ENCODE measurements at regions not wholly inside any gene's neighbourhood (a gene's known extent, or its start where the extent isn't known, plus 50 kb on each side); places are given as distances from the start of the nearest gene placed in this dataset.

DNA sequence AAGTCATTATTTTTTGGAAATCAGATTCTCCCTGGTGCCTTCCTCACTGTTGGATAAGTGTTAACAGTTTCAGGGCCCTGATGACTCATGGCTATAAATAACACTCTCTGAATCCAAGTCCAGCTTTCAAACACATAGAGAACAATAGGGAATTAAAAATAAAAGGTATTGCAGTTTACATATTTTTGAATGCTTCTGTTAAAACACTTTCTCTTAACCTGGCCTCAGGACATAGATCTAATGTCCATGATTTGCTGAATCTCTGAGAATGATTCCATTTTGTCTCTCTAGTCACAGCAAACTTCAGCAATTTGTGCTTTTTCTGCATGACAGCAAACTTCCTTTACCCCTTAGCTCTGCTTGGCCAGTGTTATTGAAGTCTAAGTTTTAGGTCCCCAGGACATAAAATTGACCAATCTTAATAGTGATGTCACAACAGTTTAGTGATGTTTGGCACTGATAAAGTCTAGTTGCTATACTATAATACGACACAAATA lies 1192.4 kb upstream of the CITED2 start:
- H3K27me3 ChIP-seq (replicated peaks; ENCODE audit: control insufficient read depth, insufficient read depth, low read length, poor library complexity, severe bottlenecking): no peaks in the 10 kb centered on the region
- no peak overlapping the region for H3K4me3 ChIP-seq (ENCODE audit: insufficient read depth, low read depth, low read length, poor library complexity, severe bottlenecking)
- H3K9me3 ChIP-seq (ENCODE audit: control insufficient read depth, low read length): no peaks in the 10 kb centered on the region
- DNase-seq: no peak
- no peaks in the 10 kb centered on the region for H3K36me3 ChIP-seq (ENCODE audit: control insufficient read depth, insufficient read depth, low read length)
- H3K4me1 ChIP-seq (ENCODE audit: control insufficient read depth, insufficient read depth, low read length, poor library complexity, severe bottlenecking): no peaks in the 10 kb centered on the region
- H3K27ac ChIP-seq (ENCODE audit: insufficient read depth, low read length, poor library complexity, severe bottlenecking): no peak overlapping the region

DNA sequence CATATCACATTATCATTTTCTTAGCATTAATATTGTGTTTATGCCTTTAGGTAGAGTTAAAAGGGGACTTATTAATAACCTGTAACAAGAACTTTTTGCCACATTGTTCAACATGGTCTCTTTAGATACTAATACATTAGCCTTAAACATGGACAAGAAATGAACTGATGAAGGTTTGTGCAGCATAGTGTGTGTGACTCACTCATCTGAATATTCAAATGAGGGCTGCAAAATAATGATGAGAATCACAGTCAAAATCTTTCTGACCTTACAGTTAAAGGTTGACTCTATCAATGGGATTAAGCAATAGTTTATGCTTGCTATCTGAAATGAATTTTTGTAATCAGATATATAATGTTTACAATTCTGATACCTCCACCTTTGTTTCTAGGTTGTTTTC lies 1189.3 kb upstream of the CITED2 start:
- Histone ChIP-seq H3K4me3 (ENCODE audit: insufficient read depth, low read depth, low read length, poor library complexity, severe bottlenecking) (no peak overlapping the region), H3K36me3 (ENCODE audit: control insufficient read depth, insufficient read depth, low read length) (no peaks in the 10 kb centered on the region), H3K27ac (ENCODE audit: insufficient read depth, low read length, poor library complexity, severe bottlenecking) (no peak overlapping the region), H3K4me1 (ENCODE audit: control insufficient read depth, insufficient read depth, low read length, poor library complexity, severe bottlenecking) (no peaks in the 10 kb centered on the region), H3K27me3 (replicated peaks; ENCODE audit: control insufficient read depth, insufficient read depth, low read length, poor library complexity, severe bottlenecking) (no peaks in the 10 kb centered on the region), H3K9me3 (ENCODE audit: control insufficient read depth, low read length) (no peaks in the 10 kb centered on the region)
- DNase-seq: no peak

DNA sequence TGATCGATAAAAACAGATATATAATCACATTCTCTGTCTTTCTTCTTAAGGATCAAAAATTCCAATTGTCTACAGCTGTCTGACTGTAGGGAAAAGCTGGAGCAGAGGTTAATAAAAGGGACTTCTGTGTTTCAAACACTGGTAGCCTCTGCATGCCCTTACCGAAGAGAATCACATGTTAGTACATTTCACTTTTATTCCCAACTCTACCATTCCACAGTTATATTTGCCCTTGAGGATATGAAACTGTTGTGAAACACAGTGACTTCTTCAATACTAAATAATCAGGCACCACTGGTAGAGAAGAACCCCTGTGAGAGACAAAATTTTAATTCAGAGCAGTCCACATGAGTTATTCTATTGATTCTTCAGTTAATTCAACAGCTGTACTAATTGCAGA lies 1187.3 kb upstream of the CITED2 start:
- H3K4me3 ChIP-seq (ENCODE audit: insufficient read depth, low read depth, low read length, poor library complexity, severe bottlenecking): no peak overlapping the region
- no peak overlapping the region for H3K27ac ChIP-seq (ENCODE audit: insufficient read depth, low read length, poor library complexity, severe bottlenecking)
- H3K36me3 ChIP-seq (ENCODE audit: control insufficient read depth, insufficient read depth, low read length): no peaks in the 10 kb centered on the region
- no peak for DNase-seq
- no peaks in the 10 kb centered on the region for H3K9me3 ChIP-seq (ENCODE audit: control insufficient read depth, low read length)
- no peaks in the 10 kb centered on the region for H3K27me3 ChIP-seq (replicated peaks; ENCODE audit: control insufficient read depth, insufficient read depth, low read length, poor library complexity, severe bottlenecking)
- H3K4me1 ChIP-seq (ENCODE audit: control insufficient read depth, insufficient read depth, low read length, poor library complexity, severe bottlenecking): no peaks in the 10 kb centered on the region

DNA sequence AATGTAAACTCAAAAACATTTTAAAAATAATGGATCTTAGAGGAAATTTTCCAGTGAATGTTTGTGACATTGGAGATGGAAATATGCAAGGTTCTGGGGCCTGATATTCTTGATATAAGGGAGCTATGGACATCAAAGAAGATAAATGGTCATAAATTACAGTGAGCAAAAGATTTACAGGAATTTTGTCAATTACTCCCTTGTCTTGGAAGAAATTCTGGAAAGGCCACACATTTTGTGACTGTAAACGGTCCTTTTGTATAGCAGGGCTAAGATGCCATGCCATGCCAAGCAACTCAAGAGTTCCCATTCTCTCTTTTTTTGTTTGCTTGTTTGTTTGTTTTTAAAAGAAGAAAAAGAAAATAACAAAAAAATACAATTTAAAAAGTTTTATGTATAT lies 1186.2 kb upstream of the CITED2 start:
- H3K4me3 ChIP-seq (ENCODE audit: insufficient read depth, low read depth, low read length, poor library complexity, severe bottlenecking): no peak overlapping the region
- H3K36me3 ChIP-seq (ENCODE audit: control insufficient read depth, insufficient read depth, low read length): no peaks in the 10 kb centered on the region
- no peaks in the 10 kb centered on the region for H3K27me3 ChIP-seq (replicated peaks; ENCODE audit: control insufficient read depth, insufficient read depth, low read length, poor library complexity, severe bottlenecking)
- no peak for DNase-seq
- no peak overlapping the region for H3K27ac ChIP-seq (ENCODE audit: insufficient read depth, low read length, poor library complexity, severe bottlenecking)
- H3K4me1 ChIP-seq (ENCODE audit: control insufficient read depth, insufficient read depth, low read length, poor library complexity, severe bottlenecking): no peaks in the 10 kb centered on the region
- H3K9me3 ChIP-seq (ENCODE audit: control insufficient read depth, low read length): no peaks in the 10 kb centered on the region

DNA sequence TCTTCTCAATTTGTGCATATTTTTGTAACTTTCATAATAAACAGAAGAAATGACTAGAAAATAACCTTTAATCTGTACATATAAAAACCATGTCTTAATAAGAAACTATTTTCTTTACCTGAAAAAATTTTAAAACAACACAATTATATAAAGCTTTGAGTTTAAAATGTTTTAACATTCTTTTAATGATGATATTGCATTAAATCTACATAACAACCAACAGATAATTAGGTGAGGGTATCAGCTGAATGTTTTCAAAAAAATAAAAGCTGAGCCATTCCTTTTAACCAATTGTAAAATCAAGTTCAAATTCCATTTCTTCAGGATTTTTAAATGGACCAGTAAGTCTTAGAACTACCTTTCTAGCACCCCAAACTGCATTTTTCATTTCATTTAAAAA lies 1185.0 kb upstream of the CITED2 start:
- H3K4me3 ChIP-seq (ENCODE audit: insufficient read depth, low read depth, low read length, poor library complexity, severe bottlenecking): no peak overlapping the region
- H3K27ac ChIP-seq (ENCODE audit: insufficient read depth, low read length, poor library complexity, severe bottlenecking): no peak overlapping the region
- H3K9me3 ChIP-seq (ENCODE audit: control insufficient read depth, low read length): no peaks in the 10 kb centered on the region
- H3K27me3 ChIP-seq (replicated peaks; ENCODE audit: control insufficient read depth, insufficient read depth, low read length, poor library complexity, severe bottlenecking): no peaks in the 10 kb centered on the region
- no peaks in the 10 kb centered on the region for H3K36me3 ChIP-seq (ENCODE audit: control insufficient read depth, insufficient read depth, low read length)
- no peaks in the 10 kb centered on the region for H3K4me1 ChIP-seq (ENCODE audit: control insufficient read depth, insufficient read depth, low read length, poor library complexity, severe bottlenecking)
- DNase-seq: no peak

DNA sequence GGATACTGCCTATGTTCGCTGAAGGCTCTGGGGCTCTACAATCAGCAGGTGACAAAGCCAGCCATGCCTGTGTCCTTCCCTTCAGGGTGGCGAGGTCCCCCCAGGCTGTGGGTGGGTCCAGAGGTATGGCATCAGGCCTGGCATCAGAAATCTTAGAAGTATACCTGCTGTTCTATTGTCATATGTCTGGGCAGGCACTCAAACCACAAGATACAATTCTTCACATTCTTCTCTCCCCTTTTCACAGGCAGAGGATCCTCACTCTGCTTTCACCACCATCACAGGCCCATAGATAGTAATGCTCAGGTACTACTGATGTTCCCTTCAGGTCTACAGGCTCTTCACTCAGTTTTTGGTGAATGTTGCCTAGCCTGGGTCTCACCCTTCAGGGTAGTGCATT lies 1180.0 kb upstream of the CITED2 start:
- Histone ChIP-seq H3K27ac (ENCODE audit: insufficient read depth, low read length, poor library complexity, severe bottlenecking) (no peak overlapping the region), H3K4me3 (ENCODE audit: insufficient read depth, low read depth, low read length, poor library complexity, severe bottlenecking) (no peak overlapping the region), H3K4me1 (ENCODE audit: control insufficient read depth, insufficient read depth, low read length, poor library complexity, severe bottlenecking) (no peaks in the 10 kb centered on the region), H3K9me3 (ENCODE audit: control insufficient read depth, low read length) (no peaks in the 10 kb centered on the region), H3K27me3 (replicated peaks; ENCODE audit: control insufficient read depth, insufficient read depth, low read length, poor library complexity, severe bottlenecking) (no peaks in the 10 kb centered on the region), H3K36me3 (ENCODE audit: control insufficient read depth, insufficient read depth, low read length) (no peaks in the 10 kb centered on the region)
- DNase-seq: no peak

DNA sequence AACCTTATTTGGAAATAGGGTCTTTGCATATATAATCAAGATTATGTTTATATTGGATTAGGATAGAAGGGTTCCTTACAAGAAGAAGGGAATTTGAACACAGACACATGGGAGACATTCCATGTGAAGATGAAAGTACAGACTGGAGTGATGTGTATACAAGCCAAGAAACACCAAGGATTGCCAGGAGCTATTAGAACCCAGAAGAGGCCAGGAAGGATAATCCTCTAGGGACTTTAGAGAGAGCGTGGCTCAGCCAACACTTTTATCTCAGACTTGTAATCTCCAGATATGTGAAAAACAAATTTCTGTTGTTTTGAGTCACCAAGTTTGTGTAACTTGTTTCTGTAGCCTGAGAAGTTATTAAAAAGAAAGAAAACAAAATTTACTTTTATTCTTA lies 1173.9 kb upstream of the CITED2 start:
- Histone ChIP-seq H3K4me1 (ENCODE audit: control insufficient read depth, insufficient read depth, low read length, poor library complexity, severe bottlenecking) (no peaks in the 10 kb centered on the region), H3K27ac (ENCODE audit: insufficient read depth, low read length, poor library complexity, severe bottlenecking) (no peak overlapping the region), H3K36me3 (ENCODE audit: control insufficient read depth, insufficient read depth, low read length) (no peaks in the 10 kb centered on the region), H3K4me3 (ENCODE audit: insufficient read depth, low read depth, low read length, poor library complexity, severe bottlenecking) (no peak overlapping the region), H3K9me3 (ENCODE audit: control insufficient read depth, low read length) (no peaks in the 10 kb centered on the region), H3K27me3 (replicated peaks; ENCODE audit: control insufficient read depth, insufficient read depth, low read length, poor library complexity, severe bottlenecking) (no peaks in the 10 kb centered on the region)
- no peak for DNase-seq

DNA sequence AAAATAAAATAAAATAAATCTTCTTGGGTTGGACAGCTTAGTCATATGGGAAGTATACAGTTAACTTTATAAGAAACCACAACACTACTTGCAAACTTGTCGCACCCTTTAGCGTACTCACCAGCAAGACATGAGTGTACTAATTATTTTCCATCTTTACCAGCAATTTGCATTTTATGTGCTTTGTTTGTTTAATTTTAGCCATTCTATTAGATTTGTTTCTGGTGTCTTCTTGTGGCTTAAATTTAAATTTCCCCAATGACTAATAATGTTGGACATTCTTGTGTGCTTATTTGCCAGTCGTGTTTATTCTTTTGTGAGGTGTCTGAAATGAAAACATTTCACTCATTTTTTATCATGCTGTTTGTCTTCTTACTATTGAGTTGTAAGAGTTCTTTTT lies 1172.2 kb upstream of the CITED2 start:
- H3K27me3 ChIP-seq (replicated peaks; ENCODE audit: control insufficient read depth, insufficient read depth, low read length, poor library complexity, severe bottlenecking): no peaks in the 10 kb centered on the region
- H3K9me3 ChIP-seq (ENCODE audit: control insufficient read depth, low read length): no peaks in the 10 kb centered on the region
- no peak overlapping the region for H3K4me3 ChIP-seq (ENCODE audit: insufficient read depth, low read depth, low read length, poor library complexity, severe bottlenecking)
- no peaks in the 10 kb centered on the region for H3K36me3 ChIP-seq (ENCODE audit: control insufficient read depth, insufficient read depth, low read length)
- no peaks in the 10 kb centered on the region for H3K4me1 ChIP-seq (ENCODE audit: control insufficient read depth, insufficient read depth, low read length, poor library complexity, severe bottlenecking)
- no peak for DNase-seq
- H3K27ac ChIP-seq (ENCODE audit: insufficient read depth, low read length, poor library complexity, severe bottlenecking): no peak overlapping the region

DNA sequence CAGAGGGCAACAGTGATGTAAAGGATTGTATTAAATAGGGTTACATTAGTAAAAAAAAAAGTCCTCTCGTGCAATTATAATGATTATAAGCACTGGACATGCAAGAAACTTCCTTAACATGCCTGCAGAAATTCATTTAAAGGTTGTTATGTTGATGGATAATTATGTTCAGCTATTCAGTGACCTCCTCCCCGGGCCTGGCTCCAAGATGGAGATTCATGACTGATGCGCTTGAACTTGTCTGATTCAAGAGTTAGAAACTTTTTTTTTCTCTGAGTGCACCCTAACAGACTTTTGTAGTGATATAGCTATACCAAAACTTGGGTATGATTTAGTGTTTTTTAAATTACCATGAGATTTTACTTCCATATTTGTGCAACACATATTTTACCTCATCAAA lies 1170.0 kb upstream of the CITED2 start:
- no peaks in the 10 kb centered on the region for H3K36me3 ChIP-seq (ENCODE audit: control insufficient read depth, insufficient read depth, low read length)
- no peak for DNase-seq
- no peaks in the 10 kb centered on the region for H3K9me3 ChIP-seq (ENCODE audit: control insufficient read depth, low read length)
- no peak overlapping the region for H3K27ac ChIP-seq (ENCODE audit: insufficient read depth, low read length, poor library complexity, severe bottlenecking)
- H3K4me1 ChIP-seq (ENCODE audit: control insufficient read depth, insufficient read depth, low read length, poor library complexity, severe bottlenecking): no peaks in the 10 kb centered on the region
- H3K4me3 ChIP-seq (ENCODE audit: insufficient read depth, low read depth, low read length, poor library complexity, severe bottlenecking): no peak overlapping the region
- no peaks in the 10 kb centered on the region for H3K27me3 ChIP-seq (replicated peaks; ENCODE audit: control insufficient read depth, insufficient read depth, low read length, poor library complexity, severe bottlenecking)

DNA sequence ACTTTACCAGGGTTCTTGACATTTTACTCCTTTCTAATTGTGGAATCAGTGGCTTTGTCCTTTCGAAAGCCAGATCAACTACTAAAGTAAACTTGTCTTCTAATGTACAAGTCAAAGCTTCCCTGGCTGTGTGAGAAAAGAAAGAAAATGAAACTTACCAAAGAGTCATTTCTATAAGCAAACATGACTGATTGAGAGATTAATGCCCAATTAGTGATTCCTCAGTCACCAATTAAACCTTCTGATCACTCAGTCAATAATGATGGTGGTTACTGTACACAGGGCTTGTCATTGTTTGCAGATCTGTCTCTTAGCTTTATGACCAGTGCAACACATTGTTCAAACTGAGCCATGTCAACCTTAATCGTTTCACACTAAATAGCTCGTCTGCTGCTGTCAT lies 1168.4 kb upstream of the CITED2 start:
- H3K36me3 ChIP-seq (ENCODE audit: control insufficient read depth, insufficient read depth, low read length): no peaks in the 10 kb centered on the region
- H3K4me1 ChIP-seq (ENCODE audit: control insufficient read depth, insufficient read depth, low read length, poor library complexity, severe bottlenecking): no peaks in the 10 kb centered on the region
- DNase-seq: no peak
- no peaks in the 10 kb centered on the region for H3K27me3 ChIP-seq (replicated peaks; ENCODE audit: control insufficient read depth, insufficient read depth, low read length, poor library complexity, severe bottlenecking)
- H3K27ac ChIP-seq (ENCODE audit: insufficient read depth, low read length, poor library complexity, severe bottlenecking): no peak overlapping the region
- no peaks in the 10 kb centered on the region for H3K9me3 ChIP-seq (ENCODE audit: control insufficient read depth, low read length)
- no peak overlapping the region for H3K4me3 ChIP-seq (ENCODE audit: insufficient read depth, low read depth, low read length, poor library complexity, severe bottlenecking)

DNA sequence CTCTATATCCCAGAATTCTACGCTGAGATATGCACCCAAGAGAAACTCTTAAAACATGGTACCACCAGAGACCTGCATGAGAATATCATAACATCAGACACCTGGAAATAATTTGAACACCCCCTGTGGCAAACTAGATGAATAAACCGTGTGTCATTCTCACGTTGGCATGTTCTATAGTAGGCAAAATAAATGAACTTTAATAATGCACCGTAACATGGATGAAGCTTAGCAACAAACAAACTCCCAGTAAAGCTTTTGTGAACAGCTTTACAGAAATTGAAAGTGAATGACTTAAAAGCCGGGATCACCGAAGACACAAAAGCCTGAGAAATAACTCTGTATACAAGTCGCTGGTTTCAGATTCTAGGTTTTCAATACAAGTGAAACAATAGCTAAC lies 1166.8 kb upstream of the CITED2 start:
- Histone ChIP-seq H3K36me3 (ENCODE audit: control insufficient read depth, insufficient read depth, low read length) (no peaks in the 10 kb centered on the region), H3K27me3 (replicated peaks; ENCODE audit: control insufficient read depth, insufficient read depth, low read length, poor library complexity, severe bottlenecking) (no peaks in the 10 kb centered on the region), H3K9me3 (ENCODE audit: control insufficient read depth, low read length) (no peaks in the 10 kb centered on the region), H3K4me3 (ENCODE audit: insufficient read depth, low read depth, low read length, poor library complexity, severe bottlenecking) (no peak overlapping the region), H3K4me1 (ENCODE audit: control insufficient read depth, insufficient read depth, low read length, poor library complexity, severe bottlenecking) (no peaks in the 10 kb centered on the region), H3K27ac (ENCODE audit: insufficient read depth, low read length, poor library complexity, severe bottlenecking) (no peak overlapping the region)
- no peak for DNase-seq

All from effector memory CD4-positive, alpha-beta T cell (primary cell).